Esophagus muscularis mucosa (tissue), 4 donors: ENCODE measurements at regions not wholly inside any gene's neighbourhood (a gene's known extent, or its start where the extent isn't known, plus 50 kb on each side); places are given as distances from the start of the nearest gene placed in this dataset.

Experiments used
- CTCF ChIP-seq, 3 experiments: fragments of 200-600 bp in 2 of 3; fragments of 450-650 bp in 1 of 3; sonication (generic) in 2 of 3; IDR thresholded peaks; one replicate each; pipeline ENCODE4 v1.5.1; 2017 to 2019; ENCODE audit warnings: antibody characterized with exemption in 3 of 3, mild to moderate bottlenecking in 2 of 3, moderate library complexity in 1 of 3
- EP300 ChIP-seq: sonication (generic); formaldehyde crosslinking; IDR thresholded peaks from one replicate; pipeline ENCODE4 v1.6.1; 2017; ENCODE audit warnings: antibody characterized with exemption
- POLR2A ChIP-seq: fragments of 450-650 bp; IDR thresholded peaks from one replicate; pipeline ENCODE4 v1.6.1; 2017; ENCODE audit warnings: antibody characterized with exemption, moderate library complexity, mild to moderate bottlenecking, low read depth
- POLR2AphosphoS5 ChIP-seq, 2 donors: sonication (generic); formaldehyde crosslinking; IDR thresholded peaks; one replicate each; pipeline ENCODE4 v1.6.1; 2017; ENCODE audit warnings: antibody characterized with exemption in 2 of 2

- no peak for TF ChIP-seq CTCF (IDR thresholded peaks at IDR 0.05)
- TF ChIP-seq POLR2AphosphoS5 (IDR thresholded peaks at IDR 0.05): no peak
- no peak for TF ChIP-seq POLR2A
- TF ChIP-seq EP300: no peak
These were observed 148.6 kb upstream of the IRX6 start for GRCh38 chr16:55175389-55175788.
